Stimulated activated CD4-positive, alpha-beta T cell treated with anti-CD3 and anti-CD28 coated beads, Interleukin-1b, Interleukin-23, amount 100 ng/mL, for 4 hours (primary cell): ENCODE measurements at regions not wholly inside any gene's neighbourhood (a gene's known extent, or its start where the extent isn't known, plus 50 kb on each side); places are given as distances from the start of the nearest gene placed in this dataset.
"Not testable (repeated sequence)": the region's sequence is repeated elsewhere in the genome, so short reads cannot be mapped to it uniquely, and the experiment has no call there.

ENCODE experiments used
- DNase-seq, 2 donors: peaks; one replicate each; pipeline ENCODE4 v3.0.0-alpha.2; 2020; ENCODE audit warnings: low read depth in 2 of 2

DNA sequence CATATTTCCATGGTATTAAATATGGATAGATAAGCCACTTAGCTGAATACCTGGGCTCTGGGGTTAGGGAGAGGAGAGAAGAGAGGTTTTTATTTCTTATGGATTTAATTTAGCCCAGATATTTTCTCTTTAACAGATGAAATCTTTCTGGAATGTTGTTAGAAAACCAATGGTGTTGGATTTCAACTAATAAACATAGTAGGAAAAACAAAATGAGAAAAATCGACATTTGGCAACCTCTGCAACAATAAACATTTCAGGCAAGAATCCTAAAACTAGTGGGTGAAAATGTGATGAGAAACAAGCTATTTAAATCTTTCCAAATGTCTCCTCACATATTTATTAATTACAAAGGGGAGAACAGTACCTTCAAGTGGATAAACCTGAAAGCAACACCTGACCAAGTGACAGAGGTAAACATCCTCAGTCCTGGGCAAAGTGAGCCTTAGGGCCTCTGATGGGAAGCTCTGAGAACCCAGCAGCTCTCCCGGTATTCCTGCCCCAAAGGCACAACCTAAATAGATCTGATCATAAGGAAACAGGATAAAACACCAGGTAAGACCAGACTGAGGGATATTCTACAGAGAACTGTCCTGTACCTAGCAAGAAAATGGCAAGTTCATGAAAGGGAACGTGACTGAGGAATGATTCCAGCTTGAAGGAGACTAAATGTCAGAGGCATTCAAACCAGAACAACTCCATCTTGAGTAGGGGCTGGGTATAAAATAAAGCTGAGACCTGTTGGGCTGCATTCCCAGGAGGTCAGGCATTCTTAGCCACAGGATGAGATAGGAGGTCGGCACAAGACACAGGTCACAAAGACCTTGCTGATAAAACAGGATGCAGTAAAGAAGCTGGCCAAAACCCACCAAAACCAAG lies 163.7 kb downstream of the ESM1 start:
- no peak for DNase-seq

DNA sequence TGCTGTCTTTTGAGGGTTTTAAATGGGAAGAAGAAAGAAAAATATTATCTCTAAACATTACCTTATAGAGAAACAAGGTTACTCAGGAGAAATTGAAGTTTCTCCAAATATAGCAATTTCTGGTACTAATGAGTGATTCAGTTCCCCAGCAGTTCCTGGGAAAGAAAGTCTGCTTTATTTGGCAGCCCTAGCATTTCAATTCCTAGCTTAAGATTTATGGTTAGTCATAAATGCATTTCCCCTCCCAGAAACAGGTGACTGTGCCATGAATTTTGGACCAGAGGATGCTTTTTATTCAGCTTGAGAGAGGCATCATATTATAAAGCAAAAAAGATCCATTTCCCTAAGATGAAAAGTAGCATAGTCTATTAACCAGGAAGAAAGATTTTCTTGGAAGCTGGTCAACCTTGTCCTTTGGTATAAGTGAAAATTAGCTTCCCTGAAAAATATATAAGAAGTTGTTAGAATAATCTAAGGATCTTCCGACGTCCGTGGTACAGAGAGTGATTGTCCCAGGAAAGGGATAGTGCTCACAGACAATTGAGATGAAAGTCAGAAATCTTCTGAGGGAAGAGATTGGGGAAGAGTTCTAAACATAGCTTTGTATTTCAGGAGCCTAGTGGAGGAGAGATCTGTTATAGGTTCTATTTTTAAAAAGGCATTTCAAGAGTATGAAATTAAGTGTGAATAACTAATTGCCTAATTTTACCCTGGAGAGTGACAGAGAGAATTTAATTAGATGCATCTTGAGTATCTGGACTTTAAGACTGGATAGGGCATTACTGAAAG lies 164.9 kb downstream of the ESM1 start:
- no peak for DNase-seq

DNA sequence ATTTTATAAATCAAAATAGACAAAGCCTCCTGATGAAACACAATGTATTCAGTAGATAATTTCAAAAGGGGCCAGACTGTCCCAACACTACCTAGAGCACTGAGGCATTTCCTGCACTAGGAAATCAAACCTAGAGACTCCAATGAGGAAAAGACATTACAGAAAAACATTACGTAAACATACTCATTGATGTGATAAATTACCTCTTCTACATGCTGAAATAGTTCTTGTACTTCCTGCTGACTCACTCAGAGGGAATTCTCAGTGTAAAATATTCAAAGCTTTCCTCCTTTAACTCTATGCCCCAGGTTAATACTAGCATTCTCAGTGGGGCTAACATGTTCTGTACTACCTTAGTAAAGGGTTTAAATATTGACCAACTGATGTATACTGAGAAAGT lies 178.0 kb downstream of the ESM1 start:
- no peak for DNase-seq

DNA sequence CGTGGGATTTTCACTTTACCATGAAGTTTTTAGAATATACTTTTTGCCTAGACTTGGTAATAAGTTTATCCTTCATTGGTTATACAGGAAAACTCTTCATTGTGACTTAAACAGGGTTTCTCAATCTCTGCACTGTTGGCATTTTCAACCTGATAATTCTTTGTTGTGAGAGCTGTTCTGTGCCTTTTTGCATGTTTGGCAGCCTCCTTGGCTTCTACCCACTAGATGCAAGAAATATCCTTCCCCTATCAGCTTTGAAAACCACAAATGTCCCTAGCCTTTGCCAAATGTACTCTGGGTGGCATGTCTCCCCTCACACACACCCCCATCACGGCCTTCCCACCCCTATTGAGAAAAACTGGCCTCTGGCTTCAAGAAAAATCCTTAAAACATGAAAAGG lies 180.9 kb downstream of the ESM1 start:
- no peak for DNase-seq

DNA sequence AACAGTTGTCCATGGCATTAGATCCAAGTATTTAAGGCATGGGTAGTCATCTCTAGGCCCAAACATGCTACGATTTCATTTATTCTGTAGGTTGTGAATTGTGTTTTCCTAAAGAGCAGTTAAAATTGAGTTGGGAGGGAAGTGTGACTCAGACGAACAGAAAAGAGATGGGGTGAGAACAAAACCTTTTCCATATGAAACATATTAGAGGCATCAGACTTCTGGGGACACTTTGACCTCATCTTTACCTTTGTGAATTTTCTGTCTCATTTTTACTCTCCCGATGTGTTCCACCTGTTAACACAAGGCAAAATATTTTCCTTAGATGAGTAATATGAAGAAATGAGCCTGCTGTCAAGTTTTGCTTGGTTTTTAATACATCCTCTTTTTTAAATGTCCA lies 181.3 kb downstream of the ESM1 start:
- DNase-seq, result no peak

DNA sequence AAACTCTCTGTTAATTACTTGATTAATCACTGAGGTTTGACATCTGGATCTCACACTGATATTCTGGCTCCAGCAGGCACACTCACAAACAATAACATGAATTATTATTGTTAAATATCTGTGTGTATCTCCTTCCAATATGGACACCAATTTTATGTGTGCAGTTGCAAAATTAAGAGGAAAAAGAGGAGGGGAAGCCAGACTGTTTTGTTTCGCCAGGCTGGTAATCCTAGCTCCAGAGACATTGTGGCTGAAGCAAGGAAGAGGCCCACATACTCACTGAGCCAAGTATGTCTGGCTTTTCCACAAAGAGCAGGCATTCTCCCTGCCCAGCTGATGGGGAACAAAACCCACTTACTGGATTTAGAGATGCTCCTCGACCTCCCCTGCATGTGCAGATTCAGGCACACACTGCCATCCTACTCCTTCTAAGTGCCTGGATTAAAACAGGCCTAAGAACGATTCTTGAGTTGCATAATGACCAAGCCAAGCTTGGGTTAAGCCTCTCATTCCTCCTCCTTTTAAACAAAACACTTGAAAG lies 181.9 kb downstream of the ESM1 start:
- no peak for DNase-seq

DNA sequence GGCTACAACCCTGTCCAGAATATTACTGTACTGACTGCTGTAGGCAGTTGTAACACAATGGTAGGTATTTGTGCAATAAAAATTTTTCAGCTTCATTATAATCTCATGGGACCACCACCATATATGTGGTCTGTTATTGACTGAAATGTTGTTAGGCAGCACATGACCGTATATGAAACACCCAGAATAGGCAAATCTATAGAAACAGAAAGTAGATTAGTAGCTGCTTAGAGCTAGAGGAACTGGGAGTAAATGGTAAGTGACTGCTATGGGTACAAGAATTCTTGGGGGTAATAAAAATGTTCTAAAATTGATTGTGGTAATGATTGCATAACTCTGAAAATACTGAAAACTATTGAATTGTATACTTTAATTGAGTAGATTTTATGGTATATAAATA lies 185.7 kb downstream of the ESM1 start:
- no peak for DNase-seq

DNA sequence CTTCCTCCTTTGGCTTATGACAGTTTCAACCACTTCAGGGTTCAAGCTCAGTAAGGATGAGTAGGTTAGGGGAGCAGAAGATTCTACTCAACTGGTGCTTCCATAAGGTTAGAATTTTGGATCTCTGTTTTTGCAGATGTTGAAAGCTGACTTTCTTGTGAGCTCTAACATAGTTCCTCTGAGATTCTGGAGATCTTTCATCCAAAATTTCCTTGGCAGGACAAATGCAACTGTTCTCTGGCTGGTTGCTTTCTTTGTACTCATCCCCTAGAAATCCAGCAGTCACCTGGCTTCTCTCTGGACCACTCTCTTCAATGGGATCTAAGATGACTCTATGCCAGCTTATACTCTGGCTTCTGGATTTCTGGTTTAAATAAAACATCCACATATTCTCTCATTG lies 189.6 kb downstream of the ESM1 start:
- DNase-seq, result no peak

DNA sequence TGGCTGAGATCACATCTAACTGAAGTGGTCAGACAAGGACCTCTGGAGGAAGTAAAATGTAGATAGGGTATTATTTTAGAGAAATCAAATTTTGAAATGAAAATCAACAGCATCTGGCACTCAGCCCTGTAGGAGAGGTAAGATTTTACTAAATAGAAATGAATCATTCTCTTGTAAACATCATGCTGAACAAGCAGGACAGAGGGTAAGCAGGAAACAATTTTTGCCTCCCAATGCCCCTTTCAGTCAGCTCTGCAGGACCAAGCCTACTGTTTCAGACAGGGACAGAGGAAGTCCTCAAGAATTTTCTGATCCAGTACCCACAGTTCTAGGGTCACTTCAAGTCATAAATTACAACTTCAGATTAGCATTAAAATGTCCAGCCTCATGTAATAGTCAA lies 190.1 kb downstream of the ESM1 start:
- DNase-seq, result no peak

DNA sequence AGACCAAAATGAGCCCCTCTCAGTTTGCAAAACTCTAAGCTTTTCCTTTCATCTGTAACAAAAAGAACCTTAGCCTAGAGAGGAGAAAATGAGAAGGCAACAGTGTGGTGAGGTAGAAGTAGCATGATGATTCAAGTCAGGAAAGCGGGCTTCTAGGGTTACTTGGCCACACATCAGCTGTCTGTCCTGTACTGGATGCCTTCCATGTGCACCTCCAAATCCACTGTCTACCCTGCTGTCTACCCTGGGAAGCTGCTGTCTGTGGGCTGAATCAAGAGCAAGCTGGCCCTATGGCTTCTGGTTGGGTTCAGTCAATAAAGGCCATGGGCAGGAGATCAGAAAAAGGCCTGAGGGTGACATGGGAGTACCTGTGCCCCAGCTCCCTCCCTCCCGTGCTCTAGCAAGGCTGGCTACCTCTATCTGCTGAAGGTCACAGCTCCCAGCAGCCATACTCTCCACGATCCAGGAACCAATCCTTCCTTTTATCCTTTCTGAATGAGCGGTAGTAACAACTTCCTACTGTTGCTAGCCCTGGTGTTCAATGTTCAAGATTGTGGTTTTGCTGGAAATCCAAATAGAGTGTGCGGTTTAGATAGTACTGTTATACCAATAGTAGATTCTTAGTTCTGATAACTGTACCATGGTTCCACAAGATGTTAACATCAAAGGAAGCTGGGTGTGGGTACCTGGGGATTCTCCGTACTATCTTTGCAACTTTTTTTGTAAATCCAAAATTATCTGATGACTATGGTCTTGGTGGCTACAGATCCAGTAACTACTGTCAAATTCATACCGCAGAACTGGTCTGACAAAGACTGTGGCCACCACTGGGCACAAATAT lies 191.0 kb downstream of the ESM1 start:
- DNase-seq, result no peak

DNA sequence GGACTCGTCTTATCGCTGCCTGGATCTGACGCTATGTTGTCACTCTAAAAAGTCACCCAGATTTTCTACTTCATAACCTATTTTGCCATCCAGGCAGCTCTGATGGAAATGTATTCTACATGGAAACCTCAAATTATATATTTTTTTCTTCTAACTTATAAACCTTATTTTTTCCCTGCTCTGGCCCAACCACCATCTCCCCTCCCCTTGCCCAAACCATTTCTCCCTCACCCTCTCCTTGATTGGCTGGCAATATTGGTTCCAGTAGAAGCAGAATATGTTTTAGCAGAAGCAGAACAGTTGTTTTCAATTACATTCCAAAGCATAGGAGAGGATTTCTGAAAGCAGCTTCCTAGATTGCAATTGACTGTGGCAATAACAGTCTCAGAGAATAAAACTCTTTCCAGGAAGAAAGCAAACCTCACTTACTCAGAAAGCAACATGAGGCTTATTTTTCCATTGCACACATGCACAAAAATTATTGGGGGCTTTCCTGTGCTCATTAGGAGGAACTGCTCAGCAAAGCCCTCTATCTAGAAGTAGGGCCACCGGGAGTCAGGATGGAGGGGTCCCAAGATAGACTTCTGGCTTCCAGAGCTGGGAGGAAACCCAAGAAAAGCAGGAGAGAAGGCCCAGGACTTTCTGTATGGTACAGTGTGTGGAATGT lies 191.8 kb downstream of the ESM1 start:
- no peak for DNase-seq

DNA sequence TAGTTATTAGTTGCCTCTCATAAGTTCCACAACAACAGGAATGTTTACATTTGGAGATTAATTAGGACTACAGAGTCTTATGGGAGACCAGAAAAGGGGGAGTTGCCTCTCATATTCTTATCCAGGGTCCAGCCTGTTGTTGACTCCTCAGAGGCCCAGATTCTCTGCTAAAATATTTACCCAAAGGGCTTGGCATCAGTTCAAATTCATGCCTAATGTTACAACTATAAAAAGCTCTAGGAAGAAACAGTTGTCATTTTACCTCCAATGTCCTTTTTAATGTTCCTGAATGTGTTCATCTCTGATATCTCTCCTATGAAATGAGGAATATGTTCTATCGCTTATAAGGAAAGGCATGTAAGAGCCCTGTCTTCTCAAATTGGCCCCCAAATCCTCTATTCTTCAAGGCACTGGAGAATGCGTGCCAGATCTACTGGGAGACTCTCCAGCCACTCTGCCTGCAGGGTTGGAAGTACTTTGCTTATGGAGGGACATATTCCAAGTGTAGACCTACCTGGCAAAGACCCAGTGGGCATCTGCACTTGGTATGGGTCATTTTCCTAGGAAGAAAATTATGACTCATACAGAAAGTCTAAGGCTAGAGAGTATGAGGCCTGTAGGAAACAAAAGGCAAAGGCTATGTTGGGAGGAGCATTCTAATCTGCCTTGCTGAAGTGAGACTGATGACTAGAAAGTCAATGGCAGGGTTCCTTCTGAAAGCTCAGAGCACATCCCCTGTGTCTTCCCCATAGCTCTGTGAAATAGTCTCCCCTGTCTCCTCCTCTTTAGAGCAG lies 192.6 kb downstream of the ESM1 start:
- DNase-seq, result no peak

DNA sequence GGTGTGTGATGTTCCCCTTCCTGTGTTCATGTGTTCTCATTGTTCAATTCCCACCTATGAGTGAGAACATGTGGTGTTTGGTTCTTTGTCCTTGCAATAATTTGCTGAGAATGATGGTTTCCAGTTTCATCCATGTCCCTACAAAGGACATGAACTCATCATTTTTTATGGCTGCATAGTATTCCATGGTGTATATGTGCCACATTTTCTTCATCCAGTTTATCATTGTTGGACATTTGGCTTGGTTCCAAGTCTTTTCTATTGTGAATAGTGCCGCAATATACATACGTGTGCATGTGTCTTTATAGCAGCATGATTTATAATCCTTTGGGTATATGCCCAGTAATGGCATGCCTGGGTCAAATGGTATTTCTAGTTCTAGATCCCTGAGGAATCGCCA lies 197.5 kb downstream of the ESM1 start:
- DNase-seq, result not testable (repeated sequence)

DNA sequence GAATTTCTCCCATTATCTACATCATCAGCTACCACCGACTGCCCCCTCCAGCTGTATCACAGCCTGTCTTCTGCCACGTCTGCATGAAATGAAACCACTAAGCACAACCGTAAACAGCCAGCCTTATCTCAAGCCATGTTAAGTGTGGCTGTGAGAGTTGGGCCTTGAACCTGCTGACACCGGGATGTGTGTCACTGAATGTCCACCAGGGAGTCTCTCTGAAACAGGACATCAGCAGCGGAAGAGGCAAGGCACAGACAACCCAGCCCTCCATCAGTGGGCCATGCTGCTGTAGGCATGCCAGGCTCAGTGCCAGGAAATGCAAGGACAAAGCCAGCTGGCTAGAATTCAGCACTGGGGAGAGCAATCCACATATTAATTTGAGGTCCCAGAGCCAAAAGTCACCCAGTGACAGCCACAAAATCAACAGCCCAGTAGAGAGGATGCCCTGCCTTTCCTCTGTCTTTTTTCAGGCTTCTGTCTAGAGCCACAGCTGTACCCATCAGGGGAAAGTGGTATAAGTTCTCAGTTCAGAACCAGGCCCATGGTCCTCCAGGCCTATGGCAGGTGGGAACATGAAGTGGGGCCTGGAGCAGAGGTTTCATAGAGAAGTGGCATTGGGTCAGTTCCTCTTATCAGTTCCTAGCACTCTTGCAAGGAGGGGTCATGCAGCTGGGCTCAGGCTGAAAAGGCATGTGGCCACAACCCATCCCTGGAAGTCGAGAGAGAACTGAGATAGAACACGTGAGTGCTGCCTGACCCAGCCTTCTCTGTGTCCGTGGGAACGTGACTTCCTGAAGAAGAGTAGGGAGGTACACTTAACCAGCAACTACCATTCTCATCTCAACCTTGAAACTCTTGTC lies 199.4 kb downstream of the ESM1 start:
- DNase-seq, result no peak

DNA sequence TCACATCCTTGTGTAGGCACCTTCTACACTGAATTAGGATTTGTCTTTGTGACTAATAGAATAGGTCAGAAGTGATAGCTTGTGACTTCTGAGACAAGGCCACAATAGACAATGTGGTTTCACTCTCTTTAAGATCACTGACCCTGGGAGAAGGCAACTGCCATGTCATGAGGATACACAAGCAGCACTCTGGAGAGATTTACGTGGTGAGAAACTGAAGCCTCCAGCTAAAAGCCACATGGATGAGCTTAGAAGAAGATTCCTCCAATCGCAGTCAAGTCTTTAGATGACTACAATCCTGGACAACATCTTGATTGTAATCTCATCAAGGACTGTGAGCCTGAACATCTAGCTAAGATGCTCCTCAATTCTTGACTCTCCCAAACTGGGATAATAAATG lies 206.6 kb downstream of the ESM1 start:
- no peak for DNase-seq

DNA sequence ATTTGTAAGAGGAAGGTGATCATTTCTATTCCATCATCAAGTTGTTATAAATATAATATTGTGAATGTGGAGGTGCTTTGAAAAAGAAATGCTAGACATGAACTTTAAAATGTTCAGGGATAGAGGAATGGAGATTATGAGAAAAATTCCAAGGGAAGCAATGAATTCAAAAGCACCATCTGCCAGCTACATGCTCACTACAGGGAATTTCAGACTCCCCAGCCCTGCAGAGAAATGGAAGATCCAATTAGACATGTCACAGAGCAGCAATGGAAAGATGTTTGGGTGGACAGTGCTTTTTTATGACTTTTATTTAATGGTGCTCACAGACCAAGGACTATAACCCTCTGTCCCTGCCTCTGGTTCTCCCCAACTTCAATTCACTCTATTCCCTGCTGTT lies 209.7 kb downstream of the ESM1 start:
- DNase-seq, result no peak

DNA sequence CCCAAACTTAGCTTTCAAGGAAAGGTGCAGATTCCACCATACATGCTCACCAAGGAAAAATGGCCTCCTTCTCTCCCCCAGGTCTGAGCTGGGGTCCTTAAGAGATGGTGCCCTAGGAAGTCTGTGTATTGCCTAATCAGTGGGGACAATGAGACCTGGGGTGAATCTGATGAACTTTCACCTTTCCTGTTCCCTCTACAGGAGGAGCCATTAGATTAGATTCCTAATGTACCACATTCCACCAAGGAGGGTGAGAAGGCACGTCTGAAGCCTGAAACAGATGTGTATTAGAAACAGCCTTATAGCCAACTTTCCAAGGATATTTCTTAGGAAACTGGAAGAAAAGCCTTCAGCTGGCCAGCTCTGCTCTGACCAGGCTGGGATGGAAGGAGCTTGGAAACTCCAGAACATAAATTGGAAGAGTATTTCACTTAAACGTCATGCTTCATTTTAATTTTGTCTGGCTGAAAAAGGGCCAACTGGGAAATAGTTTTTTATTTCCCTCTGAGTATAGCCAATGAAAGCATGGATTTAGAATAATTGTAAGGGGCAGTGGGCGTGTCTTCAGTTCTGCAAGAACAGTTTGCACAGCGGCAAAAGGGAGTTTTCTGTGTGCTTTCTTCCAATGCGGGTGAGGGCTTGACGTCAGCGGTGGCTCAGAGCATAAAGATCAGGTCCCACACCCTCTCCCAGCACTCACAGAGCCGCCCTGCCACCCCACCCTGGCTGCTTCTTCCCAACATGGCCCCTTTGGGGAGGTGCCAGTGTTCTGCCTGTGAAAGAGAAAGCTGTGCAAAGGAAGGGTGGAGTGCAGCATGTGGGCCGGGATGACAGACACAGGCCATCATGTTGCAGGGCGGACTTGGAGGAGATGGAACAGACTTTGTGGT lies 210.9 kb downstream of the ESM1 start:
- no peak for DNase-seq

DNA sequence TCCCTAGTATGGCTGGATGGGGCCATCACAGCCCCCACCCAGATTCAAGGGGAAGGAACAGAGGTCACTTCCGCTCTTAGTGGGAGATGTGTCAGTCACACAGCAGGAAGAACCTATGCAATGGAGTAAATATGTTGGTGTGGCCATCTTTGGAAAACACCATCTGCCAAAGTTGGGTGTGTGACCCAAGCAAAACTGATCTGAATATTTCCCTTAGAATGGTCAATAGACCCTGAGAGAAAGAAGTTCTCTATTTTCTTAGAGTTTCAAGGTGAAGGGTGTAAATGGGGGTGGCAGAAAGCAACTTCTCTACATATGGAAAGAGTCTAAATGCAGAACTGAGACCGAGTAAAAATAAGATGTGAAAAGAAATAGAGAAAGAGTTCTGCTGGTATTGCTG lies 212.7 kb downstream of the ESM1 start:
- DNase-seq, result no peak

DNA sequence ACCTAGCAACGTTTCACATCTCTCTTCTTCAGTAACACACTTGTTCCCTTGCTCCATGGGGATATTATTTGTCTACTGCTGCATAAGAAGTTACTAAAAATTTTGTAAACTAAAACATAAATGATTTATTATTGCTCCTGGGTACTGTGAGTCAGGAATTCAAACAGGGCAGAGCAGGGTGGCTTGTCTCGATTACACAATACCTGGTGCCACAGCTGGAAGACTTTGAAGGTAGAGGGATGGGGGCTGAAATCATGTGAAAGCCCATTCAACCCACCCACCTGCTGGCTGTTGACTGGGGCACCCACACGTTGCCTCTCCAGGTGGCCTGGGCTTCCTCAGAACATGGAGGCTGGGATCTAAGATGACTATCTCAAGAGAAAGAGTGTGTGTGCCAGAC lies 213.2 kb downstream of the ESM1 start:
- no peak for DNase-seq
